ENCODE measurements at regions not wholly inside any gene's neighbourhood (a gene's known extent, or its start where the extent isn't known, plus 50 kb on each side); places are given as distances from the start of the nearest gene placed in this dataset.

- TF ChIP-seq CEBPB (IDR thresholded peaks at IDR 0.05; ENCODE audit: low read depth) (no peak), ATF3 (IDR thresholded peaks at IDR 0.05) (no peak), ZNF274 (IDR thresholded peaks at IDR 0.05; ENCODE audit: low read depth, low read length) (no peak), FOSL1 (IDR thresholded peaks at IDR 0.05; ENCODE audit: low read depth) (no peak), POLR2A (IDR thresholded peaks at IDR 0.05; ENCODE audit: borderline replicate concordance, extremely low read depth, insufficient read depth, insufficient read length) (no peak), TCF7L2 (IDR thresholded peaks at IDR 0.05; ENCODE audit: borderline replicate concordance, extremely low read depth, insufficient read depth, insufficient read length) (no peak), RAD21 (IDR thresholded peaks at IDR 0.05; ENCODE audit: low read depth) (no peak), EGR1 (IDR thresholded peaks at IDR 0.05; ENCODE audit: low read depth) (no peak)
- TF ChIP-seq, protein P1, sequence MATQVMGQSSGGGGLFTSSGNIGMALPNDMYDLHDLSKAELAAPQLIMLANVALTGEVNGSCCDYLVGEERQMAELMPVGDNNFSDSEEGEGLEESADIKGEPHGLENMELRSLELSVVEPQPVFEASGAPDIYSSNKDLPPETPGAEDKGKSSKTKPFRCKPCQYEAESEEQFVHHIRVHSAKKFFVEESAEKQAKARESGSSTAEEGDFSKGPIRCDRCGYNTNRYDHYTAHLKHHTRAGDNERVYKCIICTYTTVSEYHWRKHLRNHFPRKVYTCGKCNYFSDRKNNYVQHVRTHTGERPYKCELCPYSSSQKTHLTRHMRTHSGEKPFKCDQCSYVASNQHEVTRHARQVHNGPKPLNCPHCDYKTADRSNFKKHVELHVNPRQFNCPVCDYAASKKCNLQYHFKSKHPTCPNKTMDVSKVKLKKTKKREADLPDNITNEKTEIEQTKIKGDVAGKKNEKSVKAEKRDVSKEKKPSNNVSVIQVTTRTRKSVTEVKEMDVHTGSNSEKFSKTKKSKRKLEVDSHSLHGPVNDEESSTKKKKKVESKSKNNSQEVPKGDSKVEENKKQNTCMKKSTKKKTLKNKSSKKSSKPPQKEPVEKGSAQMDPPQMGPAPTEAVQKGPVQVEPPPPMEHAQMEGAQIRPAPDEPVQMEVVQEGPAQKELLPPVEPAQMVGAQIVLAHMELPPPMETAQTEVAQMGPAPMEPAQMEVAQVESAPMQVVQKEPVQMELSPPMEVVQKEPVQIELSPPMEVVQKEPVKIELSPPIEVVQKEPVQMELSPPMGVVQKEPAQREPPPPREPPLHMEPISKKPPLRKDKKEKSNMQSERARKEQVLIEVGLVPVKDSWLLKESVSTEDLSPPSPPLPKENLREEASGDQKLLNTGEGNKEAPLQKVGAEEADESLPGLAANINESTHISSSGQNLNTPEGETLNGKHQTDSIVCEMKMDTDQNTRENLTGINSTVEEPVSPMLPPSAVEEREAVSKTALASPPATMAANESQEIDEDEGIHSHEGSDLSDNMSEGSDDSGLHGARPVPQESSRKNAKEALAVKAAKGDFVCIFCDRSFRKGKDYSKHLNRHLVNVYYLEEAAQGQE (IDR thresholded peaks at IDR 0.05; ENCODE audit: low read depth): no peak
- no peaks in the 10 kb centered on the region for H3K79me2 ChIP-seq (ENCODE audit: insufficient read depth, low read length)
- no peak overlapping the region for H3K9ac ChIP-seq (ENCODE audit: low read length)
- ChIA-PET POLR2A (no interaction called here), CTCF (no interaction called here), RAD21 (ENCODE audit: low non-redundant PET in 1 of 2, low total read pairs in 2 of 2, uncharacterized antibody in 2 of 2, unreplicated experiment in 2 of 2) (no interaction called here)
- DNase-seq (ENCODE audit: low read depth, low spot score) (no peak), ATAC-seq (no peak)
- H3K9me2 ChIP-seq (ENCODE audit: insufficient read depth): no peaks in the 10 kb centered on the region
- H3K27ac ChIP-seq (ENCODE audit: low read depth, low read length): no peak overlapping the region
- H2AFZ ChIP-seq (ENCODE audit: low read depth, low read length, poor library complexity, severe bottlenecking): no peak overlapping the region
- intact Hi-C loops (cut with micrococcal nuclease): no loop called here
- H3K4me2 ChIP-seq (ENCODE audit: low read length): no peak overlapping the region
- no peaks in the 10 kb centered on the region for H3K36me3 ChIP-seq (ENCODE audit: control insufficient read depth in 1 of 2, insufficient read depth in 2 of 2, low read length in 2 of 2)
- no peaks in the 10 kb centered on the region for H4K20me1 ChIP-seq (ENCODE audit: insufficient read depth)
- no peaks in the 10 kb centered on the region for H3K9me3 ChIP-seq (ENCODE audit: control insufficient read depth in 1 of 2, insufficient read depth in 1 of 2, low read depth in 1 of 2, low read length in 2 of 2)
- BruUV-seq (replicated peaks): no TSS peak
- peaks cover 0 to 5% of the 10 kb centered on the region in 2 experiments; a peak in 1 of 4 replicates for H3K4me1 ChIP-seq (ENCODE audit: control insufficient read depth in 1 of 2, insufficient read depth in 2 of 2, low read length in 2 of 2)
- H3K4me3 ChIP-seq (replicated peaks in 1 of 2; ENCODE audit: low read depth in 1 of 2, low read length in 2 of 2): no peak overlapping the region
- H3K27me3 ChIP-seq (ENCODE audit: insufficient read depth, low read length): no peaks in the 10 kb centered on the region
These were observed 182.8 kb upstream of the FOXQ1 start for GRCh38 chr6:1129131-1129530.
